ENCODE measurements at regions not wholly inside any gene's neighbourhood (a gene's known extent, or its start where the extent isn't known, plus 50 kb on each side); places are given as distances from the start of the nearest gene placed in this dataset.

GRCh38 chr13:34028496-34029442, 210.8 kb downstream of the RFC3 start:
- Histone ChIP-seq H3K27me3 (ENCODE audit: control insufficient read depth, insufficient read depth, low read length) (no peaks in the 10 kb centered on the region), H3K79me2 (no peaks in the 10 kb centered on the region), H3K4me3 (ENCODE audit: low read depth, low read length) (no peak overlapping the region), H3K4me1 (no peaks in the 10 kb centered on the region), H3K27ac (no peak overlapping the region), H2AFZ (no peak overlapping the region), H3K36me3 (ENCODE audit: control insufficient read depth, insufficient read depth, low read length) (no peaks in the 10 kb centered on the region), H3K9me3 (ENCODE audit: control insufficient read depth, low read length) (no peaks in the 10 kb centered on the region), H3K9ac (no peak overlapping the region), H3K4me2 (ENCODE audit: low read length) (no peak overlapping the region)
- no peak for TF ChIP-seq CTCF (IDR thresholded peaks at IDR 0.05)

- Histone ChIP-seq H3K4me2 (ENCODE audit: low read length) (no peak overlapping the region), H3K36me3 (ENCODE audit: control insufficient read depth, insufficient read depth, low read length) (no peaks in the 10 kb centered on the region), H3K9ac (no peak overlapping the region), H3K79me2 (no peaks in the 10 kb centered on the region), H3K27ac (no peak overlapping the region), H3K9me3 (ENCODE audit: control insufficient read depth, low read length) (no peaks in the 10 kb centered on the region), H3K4me3 (ENCODE audit: low read depth, low read length) (no peak overlapping the region), H3K27me3 (ENCODE audit: control insufficient read depth, insufficient read depth, low read length) (no peaks in the 10 kb centered on the region), H2AFZ (no peak overlapping the region), H3K4me1 (no peaks in the 10 kb centered on the region)
- no peak for TF ChIP-seq CTCF (IDR thresholded peaks at IDR 0.05)
Observed at GRCh38 chr13:34030782-34031181, 212.8 kb downstream of the RFC3 start.

DNA sequence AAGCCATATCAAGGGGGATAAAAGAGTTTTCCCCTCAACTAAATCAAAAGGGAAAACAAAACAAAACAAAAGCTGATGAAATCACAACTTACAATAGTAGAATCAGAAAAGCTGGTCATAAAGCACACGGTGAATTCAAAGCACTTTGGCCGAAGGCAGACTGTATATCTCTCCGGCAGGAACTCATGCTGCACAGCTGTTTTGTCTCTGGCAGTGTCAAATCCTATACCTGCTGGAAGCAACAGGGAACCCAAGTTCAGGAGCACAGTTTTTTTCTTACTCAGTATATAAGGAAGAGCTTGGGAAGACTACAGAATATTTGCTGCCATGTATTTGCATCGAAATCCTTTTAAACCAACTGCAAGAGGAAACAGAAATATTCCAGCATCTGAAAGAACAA, 213.7 kb downstream of the RFC3 start:
- H3K9ac ChIP-seq: no peak overlapping the region
- H3K27me3 ChIP-seq (ENCODE audit: control insufficient read depth, insufficient read depth, low read length): no peaks in the 10 kb centered on the region
- no peak overlapping the region for H3K27ac ChIP-seq
- no peaks in the 10 kb centered on the region for H3K79me2 ChIP-seq
- no peak overlapping the region for H3K4me3 ChIP-seq (ENCODE audit: low read depth, low read length)
- no peaks in the 10 kb centered on the region for H3K9me3 ChIP-seq (ENCODE audit: control insufficient read depth, low read length)
- H2AFZ ChIP-seq: no peak overlapping the region
- no peak overlapping the region for H3K4me2 ChIP-seq (ENCODE audit: low read length)
- no peaks in the 10 kb centered on the region for H3K36me3 ChIP-seq (ENCODE audit: control insufficient read depth, insufficient read depth, low read length)
- no peak for TF ChIP-seq CTCF (IDR thresholded peaks at IDR 0.05)
- H3K4me1 ChIP-seq: no peaks in the 10 kb centered on the region

- Histone ChIP-seq H3K9ac (no peak overlapping the region), H3K4me3 (ENCODE audit: low read depth, low read length) (no peak overlapping the region), H3K9me3 (ENCODE audit: control insufficient read depth, low read length) (no peaks in the 10 kb centered on the region), H3K36me3 (ENCODE audit: control insufficient read depth, insufficient read depth, low read length) (no peaks in the 10 kb centered on the region), H3K4me1 (no peaks in the 10 kb centered on the region), H2AFZ (no peak overlapping the region), H3K27me3 (ENCODE audit: control insufficient read depth, insufficient read depth, low read length) (no peaks in the 10 kb centered on the region), H3K27ac (no peak overlapping the region), H3K4me2 (ENCODE audit: low read length) (no peak overlapping the region), H3K79me2 (no peaks in the 10 kb centered on the region)
- no peak for TF ChIP-seq CTCF (IDR thresholded peaks at IDR 0.05)
Observed at GRCh38 chr13:34034411-34034810, 216.5 kb downstream of the RFC3 start.

DNA sequence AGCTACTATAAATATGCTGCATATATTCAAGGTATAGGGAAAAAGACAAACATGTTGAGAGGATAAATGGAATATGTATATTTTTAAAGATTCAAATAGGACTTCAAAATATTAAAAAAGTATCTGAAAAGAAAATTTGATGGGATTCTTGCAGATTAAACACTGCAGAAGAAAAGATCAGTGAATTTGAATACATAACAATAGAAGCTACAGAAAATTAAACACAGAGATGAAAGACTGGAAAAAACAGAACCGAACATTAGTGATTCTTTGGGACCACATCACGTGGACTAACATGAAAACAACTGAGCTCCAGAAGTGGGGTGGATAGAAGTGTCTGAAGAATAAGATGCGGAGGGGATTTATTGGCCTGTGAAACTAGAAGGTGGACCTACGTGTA, 217.2 kb downstream of the RFC3 start:
- H3K79me2 ChIP-seq: no peaks in the 10 kb centered on the region
- no peaks in the 10 kb centered on the region for H3K36me3 ChIP-seq (ENCODE audit: control insufficient read depth, insufficient read depth, low read length)
- no peak overlapping the region for H2AFZ ChIP-seq
- H3K4me3 ChIP-seq (ENCODE audit: low read depth, low read length): no peak overlapping the region
- no peak overlapping the region for H3K4me2 ChIP-seq (ENCODE audit: low read length)
- no peak overlapping the region for H3K27ac ChIP-seq
- H3K27me3 ChIP-seq (ENCODE audit: control insufficient read depth, insufficient read depth, low read length): no peaks in the 10 kb centered on the region
- no peak overlapping the region for H3K9ac ChIP-seq
- H3K4me1 ChIP-seq: no peaks in the 10 kb centered on the region
- no peak for TF ChIP-seq CTCF (IDR thresholded peaks at IDR 0.05)
- no peaks in the 10 kb centered on the region for H3K9me3 ChIP-seq (ENCODE audit: control insufficient read depth, low read length)
